PC-3 (cell line): ENCODE measurements at regions not wholly inside any gene's neighbourhood (a gene's known extent, or its start where the extent isn't known, plus 50 kb on each side); places are given as distances from the start of the nearest gene placed in this dataset.
"Not testable (repeated sequence)": the region's sequence is repeated elsewhere in the genome, so short reads cannot be mapped to it uniquely, and the experiment has no call there.

Experiments
- EZH2 ChIP-seq: fragments of 300-600 bp; sonication (generic); IDR thresholded peaks from one replicate; pipeline ENCODE4 v1.6.1; 2017; ENCODE audit warnings: antibody characterized with exemption, mild to moderate bottlenecking, low read length; ENCODE audit not compliant: unreplicated experiment
- TF ChIP-seq, protein P1 (sequence below): fragments of 300-600 bp; sonication (generic); conservative IDR thresholded peaks from 2 replicates; pipeline ENCODE4 v1.5.1; 2017; ENCODE audit warnings: antibody characterized with exemption, low read depth, mild to moderate bottlenecking, low read length

DNA sequence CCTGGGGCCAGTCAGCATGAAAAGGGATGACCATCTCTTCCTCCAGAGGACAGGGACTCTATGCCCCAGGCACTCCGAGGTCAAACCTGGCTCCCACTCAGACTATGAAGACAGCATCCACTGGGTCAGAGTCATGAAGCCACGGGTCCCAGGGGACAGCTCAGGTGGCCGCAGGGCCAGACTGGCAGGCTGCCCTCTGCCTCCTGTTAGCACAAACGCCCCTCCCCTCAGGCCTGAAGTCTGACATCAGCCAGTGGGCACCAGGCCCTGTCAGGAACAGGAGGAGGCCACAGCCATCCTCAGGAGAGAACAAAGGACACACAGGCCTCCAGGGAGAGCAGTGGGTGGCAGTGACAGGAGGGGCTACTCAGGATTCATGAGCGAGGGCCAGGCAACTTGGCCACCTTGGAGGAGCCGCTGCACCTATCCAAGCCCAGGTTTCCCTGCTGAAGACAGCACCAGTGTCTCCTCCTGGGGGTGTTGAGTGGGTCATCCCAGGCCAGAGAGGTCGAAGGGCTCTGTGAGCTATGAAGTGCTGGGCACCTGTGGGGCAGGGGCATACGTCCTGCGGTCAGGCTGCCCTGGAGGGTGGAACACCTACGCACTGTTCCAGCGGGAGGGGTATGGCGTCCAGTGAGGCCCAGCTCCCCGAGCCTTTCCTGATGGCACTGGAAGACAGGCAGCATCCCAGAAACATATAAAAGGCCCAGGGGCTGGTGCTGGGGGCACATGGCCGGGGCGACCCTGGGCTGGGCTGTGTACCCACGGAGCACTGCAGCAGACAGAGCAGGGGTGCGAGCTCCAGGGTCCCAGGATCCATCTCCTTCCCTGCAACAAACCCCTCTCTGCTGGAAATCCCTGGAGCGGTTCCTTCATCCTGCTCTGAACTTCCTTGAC lies 171.0 kb upstream of the FOXD4L5 start:
- TF ChIP-seq, protein P1, sequence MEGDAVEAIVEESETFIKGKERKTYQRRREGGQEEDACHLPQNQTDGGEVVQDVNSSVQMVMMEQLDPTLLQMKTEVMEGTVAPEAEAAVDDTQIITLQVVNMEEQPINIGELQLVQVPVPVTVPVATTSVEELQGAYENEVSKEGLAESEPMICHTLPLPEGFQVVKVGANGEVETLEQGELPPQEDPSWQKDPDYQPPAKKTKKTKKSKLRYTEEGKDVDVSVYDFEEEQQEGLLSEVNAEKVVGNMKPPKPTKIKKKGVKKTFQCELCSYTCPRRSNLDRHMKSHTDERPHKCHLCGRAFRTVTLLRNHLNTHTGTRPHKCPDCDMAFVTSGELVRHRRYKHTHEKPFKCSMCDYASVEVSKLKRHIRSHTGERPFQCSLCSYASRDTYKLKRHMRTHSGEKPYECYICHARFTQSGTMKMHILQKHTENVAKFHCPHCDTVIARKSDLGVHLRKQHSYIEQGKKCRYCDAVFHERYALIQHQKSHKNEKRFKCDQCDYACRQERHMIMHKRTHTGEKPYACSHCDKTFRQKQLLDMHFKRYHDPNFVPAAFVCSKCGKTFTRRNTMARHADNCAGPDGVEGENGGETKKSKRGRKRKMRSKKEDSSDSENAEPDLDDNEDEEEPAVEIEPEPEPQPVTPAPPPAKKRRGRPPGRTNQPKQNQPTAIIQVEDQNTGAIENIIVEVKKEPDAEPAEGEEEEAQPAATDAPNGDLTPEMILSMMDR: not testable (repeated sequence)
- not testable (repeated sequence) for TF ChIP-seq EZH2
